Endodermal cell (in vitro differentiated cells): ENCODE measurements at regions not wholly inside any gene's neighbourhood (a gene's known extent, or its start where the extent isn't known, plus 50 kb on each side); places are given as distances from the start of the nearest gene placed in this dataset.

Experiments
- DNase-seq: peaks from one replicate; pipeline ENCODE4 v3.0.0-alpha.2; 2017
- H3K27ac ChIP-seq: 2 replicates; pipeline ENCODE4 v1.5.1; 2013; ENCODE audit warnings: mild to moderate bottlenecking, low read depth, low read length, moderate library complexity
- H3K27me3 ChIP-seq: 2 replicates; pipeline ENCODE4 v1.6.1; 2013; ENCODE audit warnings: mild to moderate bottlenecking, low read length, moderate library complexity; ENCODE audit not compliant: insufficient read depth, control insufficient read depth, poor library complexity, severe bottlenecking
- H3K36me3 ChIP-seq: 2 replicates; pipeline ENCODE4 v1.7.0; 2013; ENCODE audit warnings: mild to moderate bottlenecking, low read length, moderate library complexity; ENCODE audit not compliant: control insufficient read depth, insufficient read depth
- H3K4me1 ChIP-seq: one replicate; pipeline ENCODE4 v1.7.0; 2013; ENCODE audit warnings: low read length; ENCODE audit not compliant: control insufficient read depth, insufficient read depth
- H3K4me3 ChIP-seq: 2 replicates; pipeline ENCODE4 v1.5.1; 2013; ENCODE audit warnings: mild to moderate bottlenecking, low read length, moderate library complexity
- H3K9ac ChIP-seq: 2 replicates; pipeline ENCODE4 v1.6.1; 2013; ENCODE audit warnings: mild to moderate bottlenecking, low read length, moderate library complexity; ENCODE audit not compliant: poor library complexity, severe bottlenecking; ENCODE audit errors: extremely low read depth
- H3K9me3 ChIP-seq: 2 replicates; pipeline ENCODE4 v1.6.1; 2013; ENCODE audit warnings: mild to moderate bottlenecking, low read length, moderate library complexity; ENCODE audit not compliant: control insufficient read depth
- H3K27ac Mint-ChIP-seq: 2 replicates; pipeline ENCODE4 v1.8.0; 2020; ENCODE audit warnings: mixed read lengths
- H3K27me3 Mint-ChIP-seq: 2 replicates; pipeline ENCODE4 v1.8.0; 2021; ENCODE audit warnings: mild to moderate bottlenecking, mixed read lengths; ENCODE audit not compliant: insufficient read depth
- H3K36me3 Mint-ChIP-seq: 2 replicates; pipeline ENCODE4 v1.8.0; 2020; ENCODE audit warnings: low read depth, mixed read lengths
- H3K4me1 Mint-ChIP-seq: 2 replicates; pipeline ENCODE4 v1.8.0; 2020; ENCODE audit warnings: mixed read lengths
- H3K4me3 Mint-ChIP-seq: 2 replicates; pipeline ENCODE4 v1.8.0; 2020; ENCODE audit warnings: mild to moderate bottlenecking, moderate library complexity, mixed read lengths
- H3K9me3 Mint-ChIP-seq: 2 replicates; pipeline ENCODE4 v1.8.0; 2020; ENCODE audit warnings: mild to moderate bottlenecking, mixed read lengths
- WGBS, 2 experiments: methylation state at CpG; one replicate each; pipeline versions ENCODE4 v1.1.5 to v1.1.7; 2013; ENCODE audit warnings: missing lambda C conversion rate in 2 of 2, mixed read lengths in 1 of 2; ENCODE audit not compliant: insufficient coverage in 1 of 2, insufficient read length in 1 of 2; 5-methylcytosine and 5-hydroxymethylcytosine counted together
- TF ChIP-seq, protein P1 (sequence below): fragments of 200-600 bp; sonication (generic); conservative IDR thresholded peaks from 2 replicates; pipeline ENCODE4 v1.5.0; 2021; ENCODE audit warnings: antibody characterized with exemption, mild to moderate bottlenecking

DNA sequence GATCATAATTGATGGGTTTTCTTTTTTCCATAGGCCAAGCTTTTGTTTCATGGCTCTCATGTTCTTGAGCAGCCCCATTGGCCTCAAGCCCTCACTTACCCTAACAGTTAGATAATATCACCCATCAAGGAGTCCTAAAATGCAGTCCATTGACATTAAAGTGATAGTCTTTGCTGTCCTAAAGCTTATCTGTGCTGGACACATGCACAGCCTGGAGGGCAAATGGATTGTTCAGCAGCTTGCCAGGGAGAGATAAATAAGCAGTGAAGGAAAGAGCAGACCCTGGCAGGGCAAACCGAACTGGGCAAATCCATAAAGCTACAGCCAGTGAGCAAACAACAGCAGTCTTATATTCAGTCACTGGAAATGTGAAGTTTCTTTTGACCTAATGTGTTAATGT lies 199.6 kb upstream of the MID1 start:
- H3K9me3 Mint-ChIP-seq: peaks cover 26% of the 10 kb centered on the region
- Histone ChIP-seq H3K4me1 (no peaks in the 10 kb centered on the region), H3K27ac (no peak overlapping the region), H3K4me3 (no peak overlapping the region), H3K9me3 (no peaks in the 10 kb centered on the region), H3K27me3 (no peaks in the 10 kb centered on the region), H3K36me3 (no peaks in the 10 kb centered on the region), H3K9ac (no peak overlapping the region)
- no peak for DNase-seq
- TF ChIP-seq, protein P1, sequence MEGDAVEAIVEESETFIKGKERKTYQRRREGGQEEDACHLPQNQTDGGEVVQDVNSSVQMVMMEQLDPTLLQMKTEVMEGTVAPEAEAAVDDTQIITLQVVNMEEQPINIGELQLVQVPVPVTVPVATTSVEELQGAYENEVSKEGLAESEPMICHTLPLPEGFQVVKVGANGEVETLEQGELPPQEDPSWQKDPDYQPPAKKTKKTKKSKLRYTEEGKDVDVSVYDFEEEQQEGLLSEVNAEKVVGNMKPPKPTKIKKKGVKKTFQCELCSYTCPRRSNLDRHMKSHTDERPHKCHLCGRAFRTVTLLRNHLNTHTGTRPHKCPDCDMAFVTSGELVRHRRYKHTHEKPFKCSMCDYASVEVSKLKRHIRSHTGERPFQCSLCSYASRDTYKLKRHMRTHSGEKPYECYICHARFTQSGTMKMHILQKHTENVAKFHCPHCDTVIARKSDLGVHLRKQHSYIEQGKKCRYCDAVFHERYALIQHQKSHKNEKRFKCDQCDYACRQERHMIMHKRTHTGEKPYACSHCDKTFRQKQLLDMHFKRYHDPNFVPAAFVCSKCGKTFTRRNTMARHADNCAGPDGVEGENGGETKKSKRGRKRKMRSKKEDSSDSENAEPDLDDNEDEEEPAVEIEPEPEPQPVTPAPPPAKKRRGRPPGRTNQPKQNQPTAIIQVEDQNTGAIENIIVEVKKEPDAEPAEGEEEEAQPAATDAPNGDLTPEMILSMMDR: no peak
- no peaks in the 10 kb centered on the region for H3K36me3 Mint-ChIP-seq
- no peak overlapping the region for H3K27ac Mint-ChIP-seq
- WGBS, 2 experiments: 91% methylated on average over 1 of the region's 1 CpG; no CpG with 5 or more reads in 1 of the 2 experiments
- no peaks in the 10 kb centered on the region for H3K27me3 Mint-ChIP-seq
- H3K4me1 Mint-ChIP-seq: no peaks in the 10 kb centered on the region
- H3K4me3 Mint-ChIP-seq: no peak overlapping the region

DNA sequence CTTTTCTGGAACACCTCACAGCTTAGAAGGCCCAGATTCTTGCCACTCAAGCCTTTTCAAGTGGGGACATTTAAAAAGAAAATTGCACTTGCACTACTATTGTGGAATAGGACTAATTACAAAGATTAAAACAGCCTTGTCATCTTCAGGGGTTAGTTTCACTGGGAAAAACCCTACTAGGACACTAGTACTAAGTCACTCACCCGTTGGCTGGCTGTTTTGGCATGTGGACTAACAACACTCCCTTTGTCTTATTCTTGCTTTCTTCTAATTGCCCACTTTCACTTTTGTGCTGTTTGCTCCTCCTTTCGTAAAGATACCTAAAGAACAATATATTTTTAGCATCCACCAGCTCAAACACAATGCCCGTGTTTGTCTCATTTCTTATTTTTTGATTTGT lies 200.9 kb upstream of the MID1 start:
- no peak overlapping the region for H3K4me3 Mint-ChIP-seq
- Histone ChIP-seq H3K9ac (no peak overlapping the region), H3K9me3 (no peaks in the 10 kb centered on the region), H3K4me1 (no peaks in the 10 kb centered on the region), H3K27ac (no peak overlapping the region), H3K4me3 (no peak overlapping the region), H3K36me3 (no peaks in the 10 kb centered on the region), H3K27me3 (no peaks in the 10 kb centered on the region)
- no peaks in the 10 kb centered on the region for H3K36me3 Mint-ChIP-seq
- peaks cover 25% of the 10 kb centered on the region for H3K9me3 Mint-ChIP-seq
- no peak for DNase-seq
- no peaks in the 10 kb centered on the region for H3K27me3 Mint-ChIP-seq
- H3K4me1 Mint-ChIP-seq: no peaks in the 10 kb centered on the region
- TF ChIP-seq, protein P1: no peak
- WGBS, 2 experiments: 94% methylated on average over 1 of the region's 3 CpGs; no CpG with 5 or more reads in 1 of the 2 experiments
- H3K27ac Mint-ChIP-seq: no peak overlapping the region

DNA sequence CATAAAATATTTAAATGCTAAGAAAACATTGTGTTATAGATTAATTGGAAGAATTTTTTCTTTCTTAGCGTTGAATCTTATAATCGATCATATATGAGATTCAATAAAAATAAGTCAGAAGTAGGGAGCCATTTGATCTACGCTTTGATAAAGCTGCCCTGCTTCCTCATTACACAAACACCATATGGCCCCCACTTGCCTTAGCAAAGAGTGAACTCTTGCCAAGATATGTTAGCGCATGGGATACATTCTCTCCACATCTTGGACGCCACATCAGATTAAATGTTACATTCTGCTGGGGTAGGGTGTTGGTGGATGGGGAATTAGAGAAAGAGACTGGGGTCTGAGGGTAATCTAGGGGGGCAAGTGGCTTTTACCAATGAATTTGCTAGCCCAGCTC lies 207.7 kb upstream of the MID1 start:
- 97% methylated on average over 5 of the region's 5 CpGs; no CpG with 5 or more reads in 1 of the 2 experiments for WGBS, 2 experiments
- no peaks in the 10 kb centered on the region for H3K36me3 Mint-ChIP-seq
- H3K36me3 ChIP-seq: no peaks in the 10 kb centered on the region
- TF ChIP-seq, protein P1: no peak
- H3K9me3 ChIP-seq: no peaks in the 10 kb centered on the region
- no peak overlapping the region for H3K27ac ChIP-seq
- no peak overlapping the region for H3K9ac ChIP-seq
- H3K27me3 Mint-ChIP-seq: no peaks in the 10 kb centered on the region
- no peaks in the 10 kb centered on the region for H3K27me3 ChIP-seq
- H3K27ac Mint-ChIP-seq: no peak overlapping the region
- DNase-seq: no peak
- H3K9me3 Mint-ChIP-seq: peaks cover 34% of the 10 kb centered on the region
- H3K4me3 ChIP-seq: no peak overlapping the region
- no peak overlapping the region for H3K4me3 Mint-ChIP-seq
- no peaks in the 10 kb centered on the region for H3K4me1 ChIP-seq
- no peaks in the 10 kb centered on the region for H3K4me1 Mint-ChIP-seq
